Hematopoietic multipotent progenitor cell treated with erythropoietin and hydrocortisone succinate and interleukin-3 and kit ligand, for 15 days (in vitro differentiated cells): ENCODE measurements at regions not wholly inside any gene's neighbourhood (a gene's known extent, or its start where the extent isn't known, plus 50 kb on each side); places are given as distances from the start of the nearest gene placed in this dataset.

Source experiments
- DNase-seq: peaks from one replicate; pipeline ENCODE4 v3.0.0-alpha.2; 2015; ENCODE audit warnings: low spot score

- no peak for DNase-seq
Observed at GRCh38 chr14:44297437-44297836, 209.6 kb downstream of the FSCB start.

GRCh38 chr14:44291366-44291915 is 215.6 kb downstream of the FSCB start:
- DNase-seq = no peak

- no peak for DNase-seq
Observed at GRCh38 chr14:44287858-44288257, 219.2 kb downstream of the FSCB start.

GRCh38 chr14:44286201-44286600 is 220.9 kb downstream of the FSCB start:
- no peak for DNase-seq

- no peak for DNase-seq
Observed at GRCh38 chr14:44283836-44284235, 223.2 kb downstream of the FSCB start.

- no peak for DNase-seq
Observed at GRCh38 chr14:44279357-44279756, 227.7 kb downstream of the FSCB start.

- no peak for DNase-seq
Observed at GRCh38 chr14:44271637-44272036, 235.4 kb downstream of the FSCB start.

GRCh38 chr14:44271006-44271405 is 236.1 kb downstream of the FSCB start:
- DNase-seq = no peak

GRCh38 chr14:44265246-44265645 is 241.8 kb downstream of the FSCB start:
- no peak for DNase-seq

GRCh38 chr14:44215660-44216059 is 291.4 kb downstream of the FSCB start:
- DNase-seq = no peak

GRCh38 chr14:44211718-44212117 is 295.4 kb downstream of the FSCB start:
- DNase-seq = no peak

GRCh38 chr14:44204061-44204835 is 302.8 kb downstream of the FSCB start:
- no peak for DNase-seq

- no peak for DNase-seq
Observed at GRCh38 chr14:44180975-44181374, 326.1 kb downstream of the FSCB start.

- DNase-seq = no peak
Observed at GRCh38 chr14:44170556-44170955, 336.5 kb downstream of the FSCB start.

- DNase-seq = no peak
Observed at GRCh38 chr14:44170101-44170500, 337.0 kb downstream of the FSCB start.

- no peak for DNase-seq
Observed at GRCh38 chr14:44168566-44168965, 338.5 kb downstream of the FSCB start.

- no peak for DNase-seq
Observed at GRCh38 chr14:44166611-44167010, 340.5 kb downstream of the FSCB start.

GRCh38 chr14:44165936-44166335 is 341.1 kb downstream of the FSCB start:
- no peak for DNase-seq

- DNase-seq = no peak
Observed at GRCh38 chr14:44165286-44165685, 341.8 kb downstream of the FSCB start.

GRCh38 chr14:44163946-44164345 is 343.1 kb downstream of the FSCB start:
- no peak for DNase-seq

GRCh38 chr14:44162197-44162596 is 344.9 kb downstream of the FSCB start:
- DNase-seq = no peak

GRCh38 chr14:44154874-44155273 is 352.2 kb downstream of the FSCB start:
- no peak for DNase-seq

- no peak for DNase-seq
Observed at GRCh38 chr14:44154446-44154845, 352.6 kb downstream of the FSCB start.
